H1 (cell line): ENCODE measurements at regions not wholly inside any gene's neighbourhood (a gene's known extent, or its start where the extent isn't known, plus 50 kb on each side); places are given as distances from the start of the nearest gene placed in this dataset.

Experiments
- CTCF ChIA-PET: fragments of 300-600 bp; sonication (Branson Sonifier 250); formaldehyde crosslinking; loops from one replicate; lab custom pipeline; 2021; ENCODE audit not compliant: partially characterized antibody; lab: Charles Lee
- POLR2A ChIA-PET: fragments of 300-600 bp; sonication (Branson Sonifier 250); formaldehyde crosslinking; loops from one replicate; lab custom pipeline; 2021; ENCODE audit warnings: inconsistent platforms; ENCODE audit not compliant: partially characterized antibody; lab: Charles Lee
- DNase-seq, 2 experiments: peaks; one replicate each; pipeline versions ENCODE4 v3.0.0 to v3.0.0-alpha.2; 2010 to 2022; ENCODE audit warnings: low spot score in 2 of 2, low read depth in 1 of 2, mixed read lengths in 1 of 2
- FAIRE-seq: peaks from 2 replicates; lab custom pipeline; 2011; peaks lifted over from hg19 to GRCh38; lab: Jason Lieb, UNC
- H2AFZ ChIP-seq: 2 replicates; pipeline ENCODE4 v1.8.1; 2012; ENCODE audit warnings: low read length, inconsistent platforms
- H2AK5ac ChIP-seq: 2 replicates; pipeline ENCODE4 v1.6.1; 2013; ENCODE audit warnings: low read depth, low read length
- H2BK120ac ChIP-seq: replicated peaks from 2 replicates; pipeline ENCODE3; 2013; ENCODE audit warnings: low read depth, low read length, inconsistent platforms
- H2BK12ac ChIP-seq: 2 replicates; pipeline ENCODE4 v1.6.1; 2013; ENCODE audit warnings: low read depth, low read length
- H2BK15ac ChIP-seq: 2 replicates; pipeline ENCODE4 v1.6.1; 2013; ENCODE audit warnings: low read length
- H2BK20ac ChIP-seq: 2 replicates; pipeline ENCODE4 v1.6.1; 2013; ENCODE audit warnings: low read length
- H2BK5ac ChIP-seq: 2 replicates; pipeline ENCODE4 v1.6.1; 2013; ENCODE audit warnings: low read depth, low read length
- H3K14ac ChIP-seq: 2 replicates; pipeline ENCODE4 v1.6.1; 2013; ENCODE audit warnings: inconsistent platforms; ENCODE audit not compliant: insufficient read length
- H3K18ac ChIP-seq: 2 replicates; pipeline ENCODE4 v1.6.1; 2013; ENCODE audit warnings: low read length; ENCODE audit errors: extremely low read depth
- H3K23ac ChIP-seq: 2 replicates; pipeline ENCODE4 v1.6.1; 2013; ENCODE audit warnings: inconsistent platforms; ENCODE audit not compliant: insufficient read length
- H3K23me2 ChIP-seq: 2 replicates; pipeline ENCODE4 v1.6.1; 2013; ENCODE audit warnings: low read depth, low read length
- H3K27ac ChIP-seq: 2 replicates; pipeline ENCODE4 v1.6.1; 2011; ENCODE audit warnings: low read depth, low read length, inconsistent platforms
- H3K27me3 ChIP-seq, 4 experiments: replicated peaks in 1 of 4; 1 replicate in 1 of 4; 2 replicates in 3 of 4; pipeline versions ENCODE4 v1.6.1 to v1.8.1; 2011 to 2013; ENCODE audit warnings: low read length in 3 of 4, mild to moderate bottlenecking in 3 of 4, inconsistent platforms in 2 of 4, mixed read lengths in 2 of 4, moderate library complexity in 1 of 4; ENCODE audit not compliant: control insufficient read depth in 3 of 4, insufficient read depth in 3 of 4; ENCODE audit errors: extremely low read depth in 1 of 4
- H3K36me3 ChIP-seq, 4 experiments: 2 replicates each; pipeline versions ENCODE4 v1.6.1 to v1.8.1; 2011 to 2013; ENCODE audit warnings: mild to moderate bottlenecking in 4 of 4, low read length in 3 of 4, moderate library complexity in 2 of 4, control low read depth in 1 of 4, inconsistent platforms in 1 of 4; ENCODE audit not compliant: insufficient read depth in 4 of 4, control insufficient read depth in 2 of 4
- H3K4ac ChIP-seq: replicated peaks from 2 replicates; pipeline ENCODE3; 2013; ENCODE audit warnings: low read length, low read depth, mixed read lengths, inconsistent platforms; ENCODE audit not compliant: insufficient read length
- H3K4me1 ChIP-seq, 4 experiments: replicated peaks in 1 of 4; 1 replicate in 1 of 4; 2 replicates in 3 of 4; pipeline versions ENCODE4 v1.6.1 to v1.8.1; 2011 to 2013; ENCODE audit warnings: low read length in 3 of 4, inconsistent platforms in 2 of 4, mixed read lengths in 1 of 4; ENCODE audit not compliant: insufficient read depth in 4 of 4, control insufficient read depth in 3 of 4
- H3K4me2 ChIP-seq, 2 experiments: 2 replicates each; pipeline versions ENCODE4 v1.6.1 to v1.8.1; 2011 to 2013; ENCODE audit warnings: low read depth in 2 of 2, low read length in 2 of 2, control low read depth in 1 of 2, inconsistent platforms in 1 of 2, mild to moderate bottlenecking in 1 of 2; ENCODE audit not compliant: insufficient read depth in 1 of 2
- H3K4me3 ChIP-seq, 4 experiments: fragments of 200-600, 300-600 bp in 1 of 4; sonication (generic), shearing (Covaris generic), sonication (Bioruptor Twin) in 1 of 4; 2 replicates each; pipeline versions ENCODE4 v1.5.1 to v1.8.1; 2011 to 2016; ENCODE audit warnings: low read length in 4 of 4, low read depth in 3 of 4, control low read depth in 2 of 4, inconsistent platforms in 2 of 4, mild to moderate bottlenecking in 2 of 4, mixed read lengths in 1 of 4, moderate library complexity in 1 of 4; ENCODE audit not compliant: insufficient read depth in 2 of 4; ENCODE audit errors: extremely low read depth in 1 of 4
- H3K56ac ChIP-seq: replicated peaks from 2 replicates; pipeline ENCODE3; 2013; ENCODE audit warnings: low read depth, mild to moderate bottlenecking, mixed read lengths, low read length, inconsistent platforms; ENCODE audit not compliant: insufficient read length
- H3K79me1 ChIP-seq: 2 replicates; pipeline ENCODE4 v1.6.1; 2013; ENCODE audit warnings: low read depth, low read length, control low read depth
- H3K79me2 ChIP-seq, 2 experiments: 2 replicates each; pipeline versions ENCODE4 v1.6.1 to v1.8.1; 2012 to 2013; ENCODE audit warnings: low read length in 2 of 2, mild to moderate bottlenecking in 2 of 2, inconsistent platforms in 1 of 2; ENCODE audit not compliant: insufficient read depth in 2 of 2, control insufficient read depth in 1 of 2
- H3K9ac ChIP-seq, 4 experiments: replicated peaks in 1 of 4; 1 replicate in 1 of 4; 2 replicates in 3 of 4; pipeline versions ENCODE4 v1.6.1 to v1.8.1; 2011 to 2013; ENCODE audit warnings: low read depth in 3 of 4, low read length in 3 of 4, control low read depth in 2 of 4, mild to moderate bottlenecking in 2 of 4, moderate library complexity in 2 of 4, inconsistent platforms in 1 of 4; ENCODE audit errors: extremely low read depth in 1 of 4
- H3K9me3 ChIP-seq, 2 experiments: 2 replicates each; pipeline versions ENCODE4 v1.6.1 to v1.8.1; 2012 to 2013; ENCODE audit warnings: mild to moderate bottlenecking in 2 of 2, moderate library complexity in 2 of 2, control low read depth in 1 of 2, inconsistent platforms in 1 of 2, low read depth in 1 of 2, low read length in 1 of 2, mixed read lengths in 1 of 2; ENCODE audit not compliant: insufficient read depth in 2 of 2
- H4K20me1 ChIP-seq, 2 experiments: replicated peaks in 1 of 2; 2 replicates each; pipeline versions ENCODE3 to v1.8.1; 2011 to 2013; ENCODE audit warnings: inconsistent platforms in 2 of 2, low read length in 2 of 2, mild to moderate bottlenecking in 1 of 2; ENCODE audit not compliant: insufficient read depth in 2 of 2, control insufficient read depth in 1 of 2
- H4K5ac ChIP-seq: 2 replicates; pipeline ENCODE4 v1.6.1; 2013; ENCODE audit warnings: low read length, low read depth, mixed read lengths, inconsistent platforms; ENCODE audit not compliant: insufficient read length
- H4K8ac ChIP-seq: 2 replicates; pipeline ENCODE4 v1.8.0; 2013; ENCODE audit warnings: mild to moderate bottlenecking, moderate library complexity, low read length, inconsistent platforms; ENCODE audit not compliant: insufficient read depth; ENCODE audit errors: extremely low read depth
- H4K91ac ChIP-seq: replicated peaks from 2 replicates; pipeline ENCODE3; 2013; ENCODE audit warnings: low read length, mixed read lengths, inconsistent platforms; ENCODE audit not compliant: insufficient read length
- ATF2 ChIP-seq: IDR thresholded peaks from 2 replicates; pipeline ENCODE4 v1.6.1; 2012; ENCODE audit warnings: low read length, inconsistent platforms
- ATF3 ChIP-seq: IDR thresholded peaks from 2 replicates; pipeline ENCODE4 v1.6.1; 2011; ENCODE audit warnings: low read depth, mild to moderate bottlenecking, low read length; ENCODE audit not compliant: insufficient read depth
- FOSL1 ChIP-seq: IDR thresholded peaks from 2 replicates; pipeline ENCODE4 v1.6.1; 2011; ENCODE audit warnings: mild to moderate bottlenecking, low read depth, low read length, moderate library complexity; ENCODE audit not compliant: insufficient read depth
- HDAC2 ChIP-seq, 2 experiments: fragments of 300-600 bp in 1 of 2; sonication (generic) in 1 of 2; IDR thresholded peaks; 2 replicates each; pipeline ENCODE4 v1.6.1; 2011 to 2012; ENCODE audit warnings: low read depth in 2 of 2, low read length in 2 of 2, mild to moderate bottlenecking in 2 of 2, moderate library complexity in 2 of 2, borderline replicate concordance in 1 of 2, inconsistent platforms in 1 of 2
- HDAC6 ChIP-seq: IDR thresholded peaks from one replicate; pipeline ENCODE4 v1.7.1; 2012; ENCODE audit warnings: low read depth, mild to moderate bottlenecking, inconsistent platforms, low read length, moderate library complexity
- KDM4A ChIP-seq: IDR thresholded peaks from one replicate; pipeline ENCODE4 v1.7.1; 2012; ENCODE audit warnings: low read depth, mild to moderate bottlenecking, moderate library complexity, low read length, inconsistent platforms; ENCODE audit not compliant: severe bottlenecking
- MAX ChIP-seq: IDR thresholded peaks from 2 replicates; pipeline ENCODE4 v1.6.1; 2012; ENCODE audit warnings: inconsistent platforms
- RNF2 ChIP-seq: fragments of 200-900, 300-1000 bp; sonication (generic); IDR thresholded peaks from 2 replicates; pipeline ENCODE4 v1.7.1; 2016; ENCODE audit warnings: borderline replicate concordance, low read depth, mild to moderate bottlenecking, antibody characterized with exemption, low read length; ENCODE audit not compliant: poor library complexity, severe bottlenecking; ENCODE audit errors: missing control alignments
- SP1 ChIP-seq: IDR thresholded peaks from 2 replicates; pipeline ENCODE4 v1.6.1; 2011; ENCODE audit warnings: low read depth, low read length
- SP2 ChIP-seq: IDR thresholded peaks from 2 replicates; pipeline ENCODE4 v1.6.1; 2012; ENCODE audit warnings: mild to moderate bottlenecking, low read length, inconsistent platforms
- TAF7 ChIP-seq: optimal IDR thresholded peaks from 2 replicates; pipeline ENCODE3; 2011; ENCODE audit warnings: low read depth, mild to moderate bottlenecking, inconsistent platforms, low read length, moderate library complexity, borderline replicate concordance
- ZNF274 ChIP-seq: IDR thresholded peaks from 2 replicates; pipeline ENCODE4 v1.7.0; 2012; ENCODE audit warnings: low read length, borderline replicate concordance; ENCODE audit errors: extremely low read depth
- WGBS, 2 experiments: shearing (Covaris generic) in 1 of 2; methylation state at CpG; one replicate each; pipeline versions ENCODE4 v1.1.6 to v1.1.7; 2013 to 2015; ENCODE audit warnings: low lambda C conversion rate in 2 of 2, mixed read lengths in 2 of 2, inconsistent platforms in 1 of 2, low coverage in 1 of 2, missing lambda C conversion rate in 1 of 2; ENCODE audit not compliant: insufficient replicate concordance in 2 of 2, insufficient coverage in 1 of 2, insufficient read length in 1 of 2; ENCODE audit errors: extremely low coverage in 1 of 2, missing lambda C conversion rate in 1 of 2; 5-methylcytosine and 5-hydroxymethylcytosine counted together

GRCh38 chr6:48755315-48755714 is 644.3 kb upstream of the PTCHD4 start:
- POLR2A ChIA-PET: no interaction called here
- Histone ChIP-seq H4K20me1 (no peaks in the 10 kb centered on the region), H4K91ac (no peak overlapping the region), H2BK15ac (no peak overlapping the region), H3K4me1 (no peaks in the 10 kb centered on the region), H3K4ac (no peak overlapping the region), H3K9ac (no peak overlapping the region), H2AFZ (no peak overlapping the region), H3K56ac (no peak overlapping the region), H3K79me2 (no peaks in the 10 kb centered on the region), H3K4me3 (no peak overlapping the region), H3K23ac (no peak overlapping the region), H3K4me2 (no peak overlapping the region), H3K27ac (no peak overlapping the region), H3K23me2 (no peaks in the 10 kb centered on the region), H3K9me3 (no peaks in the 10 kb centered on the region), H3K27me3 (no peaks in the 10 kb centered on the region), H3K14ac (no peak overlapping the region), H3K36me3 (no peaks in the 10 kb centered on the region), H2BK5ac (no peak overlapping the region), H2AK5ac (no peak overlapping the region), H2BK12ac (no peak overlapping the region), H4K5ac (no peak overlapping the region), H2BK120ac (no peak overlapping the region), H3K18ac (no peak overlapping the region), H4K8ac (no peak overlapping the region), H2BK20ac (no peak overlapping the region), H3K79me1 (no peaks in the 10 kb centered on the region)
- WGBS, 2 experiments: 83% methylated on average over 3 of the region's 3 CpGs; no CpG with 5 or more reads in 1 of the 2 experiments
- FAIRE-seq: no peak
- no peak for DNase-seq
- CTCF ChIA-PET: no interaction called here
- no peak for TF ChIP-seq HDAC6
- TF ChIP-seq MAX: no peak
- no peak for TF ChIP-seq SP2
- TF ChIP-seq HDAC2 (IDR thresholded peaks at IDR 0.05; ENCODE audit: borderline replicate concordance in 1 of 2, low read depth in 2 of 2, low read length in 2 of 2): no peak
- no peak for TF ChIP-seq ZNF274
- TF ChIP-seq SP1: no peak
- TF ChIP-seq TAF7: no peak
- TF ChIP-seq ATF3: no peak
- no peak for TF ChIP-seq RNF2
- no peak for TF ChIP-seq KDM4A
- no peak for TF ChIP-seq ATF2
- TF ChIP-seq FOSL1: no peak
